ENCODE measurements at regions not wholly inside any gene's neighbourhood (a gene's known extent, or its start where the extent isn't known, plus 50 kb on each side); places are given as distances from the start of the nearest gene placed in this dataset.

DNA sequence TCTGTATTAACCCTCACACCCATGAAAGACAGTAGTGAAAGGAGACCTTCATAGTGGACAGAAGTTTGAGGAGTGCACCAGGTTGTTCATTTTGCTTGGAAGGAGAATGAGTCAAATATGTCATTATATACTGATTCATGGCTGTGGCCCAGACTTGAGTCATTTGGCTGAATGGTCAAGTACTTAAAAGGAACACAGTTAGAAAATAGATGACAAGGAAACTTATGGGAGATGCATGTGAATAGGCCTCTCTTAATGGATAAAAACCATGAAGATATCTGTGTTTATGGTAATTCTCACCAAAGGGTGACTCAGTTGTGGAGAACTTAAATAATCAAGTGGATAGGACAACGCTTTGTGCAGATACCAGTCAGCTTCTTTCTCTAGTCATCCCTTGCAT is 524.7 kb upstream of the CNTNAP5 start:
- TF ChIP-seq FOXP2 (optimal IDR thresholded peaks at IDR 0.05; ENCODE audit: borderline replicate concordance, extremely low read depth, extremely low read length, insufficient read depth) (no peak), SIN3A (IDR thresholded peaks at IDR 0.05; ENCODE audit: borderline replicate concordance, insufficient read depth, low read length) (no peak)
